PC-3 (cell line): ENCODE measurements at regions not wholly inside any gene's neighbourhood (a gene's known extent, or its start where the extent isn't known, plus 50 kb on each side); places are given as distances from the start of the nearest gene placed in this dataset.

Experiments
- EZH2 ChIP-seq: fragments of 300-600 bp; sonication (generic); IDR thresholded peaks from one replicate; pipeline ENCODE4 v1.6.1; 2017; ENCODE audit warnings: antibody characterized with exemption, mild to moderate bottlenecking, low read length; ENCODE audit not compliant: unreplicated experiment
- EZH2phosphoT487 ChIP-seq: fragments of 300-600 bp; sonication (generic); IDR thresholded peaks from 2 replicates; pipeline ENCODE4 v1.6.1; 2018; ENCODE audit warnings: mild to moderate bottlenecking, antibody characterized with exemption, low read length, borderline replicate concordance
- TF ChIP-seq, protein P1 (sequence below): fragments of 300-600 bp; sonication (generic); conservative IDR thresholded peaks from 2 replicates; pipeline ENCODE4 v1.5.1; 2017; ENCODE audit warnings: antibody characterized with exemption, low read depth, mild to moderate bottlenecking, low read length

DNA sequence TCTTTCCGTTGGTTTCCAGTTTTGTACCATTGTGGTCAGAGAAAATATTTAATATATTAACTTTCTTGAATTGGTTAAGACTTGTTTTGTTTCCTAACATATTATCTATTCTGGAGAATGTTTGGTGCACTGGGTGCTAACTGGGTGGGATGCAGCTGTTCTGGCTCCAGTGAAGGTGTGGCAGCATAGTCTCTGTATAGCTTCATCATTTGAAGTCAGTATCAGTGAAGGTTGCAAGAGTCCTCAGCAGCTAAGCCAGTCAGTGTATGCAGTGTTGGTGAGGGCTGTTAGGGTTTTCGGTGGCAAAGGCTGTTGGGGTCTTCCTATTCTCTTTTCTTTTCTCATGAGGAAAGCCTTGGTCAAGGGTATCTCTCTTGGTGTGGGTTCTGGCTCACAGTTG lies 698.7 kb upstream of the ADGRL4 start:
- TF ChIP-seq, protein P1, sequence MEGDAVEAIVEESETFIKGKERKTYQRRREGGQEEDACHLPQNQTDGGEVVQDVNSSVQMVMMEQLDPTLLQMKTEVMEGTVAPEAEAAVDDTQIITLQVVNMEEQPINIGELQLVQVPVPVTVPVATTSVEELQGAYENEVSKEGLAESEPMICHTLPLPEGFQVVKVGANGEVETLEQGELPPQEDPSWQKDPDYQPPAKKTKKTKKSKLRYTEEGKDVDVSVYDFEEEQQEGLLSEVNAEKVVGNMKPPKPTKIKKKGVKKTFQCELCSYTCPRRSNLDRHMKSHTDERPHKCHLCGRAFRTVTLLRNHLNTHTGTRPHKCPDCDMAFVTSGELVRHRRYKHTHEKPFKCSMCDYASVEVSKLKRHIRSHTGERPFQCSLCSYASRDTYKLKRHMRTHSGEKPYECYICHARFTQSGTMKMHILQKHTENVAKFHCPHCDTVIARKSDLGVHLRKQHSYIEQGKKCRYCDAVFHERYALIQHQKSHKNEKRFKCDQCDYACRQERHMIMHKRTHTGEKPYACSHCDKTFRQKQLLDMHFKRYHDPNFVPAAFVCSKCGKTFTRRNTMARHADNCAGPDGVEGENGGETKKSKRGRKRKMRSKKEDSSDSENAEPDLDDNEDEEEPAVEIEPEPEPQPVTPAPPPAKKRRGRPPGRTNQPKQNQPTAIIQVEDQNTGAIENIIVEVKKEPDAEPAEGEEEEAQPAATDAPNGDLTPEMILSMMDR: no peak
- TF ChIP-seq EZH2phosphoT487 (no peak), EZH2 (no peak)
